OCI-LY1 (cell line): ENCODE measurements at regions not wholly inside any gene's neighbourhood (a gene's known extent, or its start where the extent isn't known, plus 50 kb on each side); places are given as distances from the start of the nearest gene placed in this dataset.

Experiments used
- CTCF ChIP-seq: fragments of 200-600 bp; sonication (generic), shearing (Covaris generic); IDR thresholded peaks from 2 replicates; pipeline ENCODE4 v1.5.1; 2017; ENCODE audit warnings: mild to moderate bottlenecking, antibody characterized with exemption, low read length, moderate library complexity, mixed read lengths
- EZH2 ChIP-seq: fragments of 200-600 bp; sonication (generic), shearing (Covaris generic); IDR thresholded peaks from 2 replicates; pipeline ENCODE4 v1.8.0; 2017; ENCODE audit warnings: borderline replicate concordance, mixed run types, mild to moderate bottlenecking, antibody characterized with exemption, low read length, moderate library complexity, mixed read lengths

GRCh38 chr2:181389524-181389923 is 67.7 kb upstream of the ITGA4 start:
- TF ChIP-seq CTCF (no peak), EZH2 (no peak)
